ENCODE measurements at regions not wholly inside any gene's neighbourhood (a gene's known extent, or its start where the extent isn't known, plus 50 kb on each side); places are given as distances from the start of the nearest gene placed in this dataset.

DNA sequence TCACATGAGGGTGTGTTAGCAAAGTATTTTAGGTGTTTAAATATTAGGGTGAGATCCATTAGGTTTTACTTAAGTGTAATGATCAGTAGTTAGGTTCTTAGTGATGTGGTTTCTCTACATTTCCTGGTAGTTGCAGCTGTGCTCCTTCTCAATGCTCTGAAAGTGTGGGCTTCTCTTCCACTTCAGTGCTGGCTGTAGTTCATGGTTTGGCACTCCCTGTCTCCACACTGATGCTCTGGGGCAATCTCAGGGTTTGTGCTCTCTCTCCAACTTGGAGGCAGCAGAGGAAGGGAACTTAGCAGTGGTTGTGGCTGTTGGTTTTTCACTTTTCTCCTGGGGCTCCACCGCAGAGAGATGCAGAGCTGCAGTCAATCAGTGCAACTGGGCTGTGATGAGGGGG is 507.5 kb downstream of the TMEM232 start:
- Mint-ChIP-seq H3K9me3 (peaks cover 61% of the 10 kb centered on the region), H3K27me3 (no peaks in the 10 kb centered on the region), H3K4me3 (no peak overlapping the region), H3K4me1 (no peaks in the 10 kb centered on the region), H3K27ac (no peak overlapping the region), H3K36me3 (peaks cover 24% of the 10 kb centered on the region)

DNA sequence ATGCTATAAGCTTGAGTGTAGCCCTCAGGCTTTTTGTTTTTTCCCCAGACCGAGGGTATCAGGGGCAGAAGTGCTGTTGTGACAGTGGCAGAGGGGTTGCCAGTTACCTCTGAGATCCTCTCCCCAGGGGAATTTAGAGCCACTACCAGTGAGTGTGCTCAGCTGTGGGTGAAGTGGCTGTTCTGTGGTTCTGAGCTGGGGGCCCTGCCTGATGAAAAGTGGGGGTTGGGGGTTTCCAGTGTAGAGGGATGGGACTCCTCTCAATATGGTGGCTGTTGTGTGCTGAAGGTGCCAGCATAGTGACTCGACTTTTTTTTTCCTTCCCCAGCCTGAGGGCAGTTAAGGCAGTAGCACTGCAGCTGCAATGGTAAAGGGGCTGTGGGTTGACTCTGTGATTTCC is 506.7 kb downstream of the TMEM232 start:
- Mint-ChIP-seq H3K27ac (no peak overlapping the region), H3K27me3 (no peaks in the 10 kb centered on the region), H3K4me3 (no peak overlapping the region), H3K9me3 (peaks cover 54% of the 10 kb centered on the region), H3K4me1 (no peaks in the 10 kb centered on the region), H3K36me3 (peaks cover 24% of the 10 kb centered on the region)

DNA sequence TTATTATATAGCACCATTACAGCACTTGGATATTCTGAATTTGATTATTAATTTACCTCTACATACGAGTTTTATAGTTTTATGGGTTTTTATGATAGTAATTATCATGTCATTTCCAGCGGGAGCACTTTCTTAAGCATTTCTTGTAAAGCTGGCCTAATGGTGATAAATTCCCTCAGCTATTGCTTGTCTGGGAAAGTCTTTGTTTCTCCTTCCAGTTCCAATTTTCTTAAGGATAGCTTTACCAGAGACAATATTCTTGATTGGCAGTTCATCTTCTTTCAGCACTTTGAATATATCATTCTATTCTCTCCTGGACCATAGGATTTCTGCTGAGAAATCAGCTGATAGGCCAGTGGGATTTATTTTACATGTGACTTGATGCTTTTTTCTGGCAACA is 505.4 kb downstream of the TMEM232 start:
- Mint-ChIP-seq H3K9me3 (peaks cover 54% of the 10 kb centered on the region), H3K27ac (no peak overlapping the region), H3K36me3 (peaks cover 24% of the 10 kb centered on the region), H3K4me1 (no peaks in the 10 kb centered on the region), H3K4me3 (no peak overlapping the region), H3K27me3 (no peaks in the 10 kb centered on the region)

DNA sequence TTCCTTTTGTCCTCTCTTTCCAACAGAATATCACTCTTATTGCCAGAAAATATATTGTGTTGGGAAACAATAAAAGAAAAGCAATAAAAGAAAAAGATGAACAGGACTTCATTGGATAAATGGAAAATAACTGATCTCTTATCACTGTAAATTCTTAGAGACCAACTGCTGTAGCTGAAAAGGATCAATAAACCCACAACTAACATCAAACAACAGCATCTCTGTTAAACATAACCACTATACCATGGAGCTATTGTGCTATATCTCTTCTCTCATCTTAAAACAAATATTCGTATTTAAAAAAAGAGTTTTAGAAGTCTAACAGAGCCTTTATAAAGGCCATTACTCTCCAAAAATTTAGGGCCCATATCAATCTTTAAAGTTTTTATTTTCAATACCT is 502.4 kb downstream of the TMEM232 start:
- Mint-ChIP-seq H3K27ac (no peak overlapping the region), H3K4me3 (no peak overlapping the region), H3K36me3 (peaks cover 15% of the 10 kb centered on the region), H3K9me3 (peaks cover 40% of the 10 kb centered on the region), H3K4me1 (no peaks in the 10 kb centered on the region), H3K27me3 (no peaks in the 10 kb centered on the region)

DNA sequence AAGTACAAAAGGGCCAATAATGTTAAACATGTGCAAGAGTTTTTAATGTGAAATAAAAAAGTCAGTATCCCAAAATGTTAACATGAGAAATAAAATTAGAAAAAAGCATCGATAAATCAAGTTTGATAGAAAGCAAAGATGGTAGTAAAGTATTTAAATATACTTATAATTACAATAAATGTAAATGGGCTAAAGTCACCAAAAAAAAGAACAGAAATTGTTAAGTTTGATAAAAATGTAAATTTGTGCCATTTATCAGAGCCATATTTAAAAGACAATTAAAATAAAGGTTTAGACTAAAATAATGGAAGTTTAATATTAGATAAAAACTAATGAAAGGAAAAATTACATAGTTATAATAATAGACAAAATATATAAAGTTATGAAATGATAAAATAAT is 500.5 kb downstream of the TMEM232 start:
- H3K27me3 Mint-ChIP-seq, result no peaks in the 10 kb centered on the region
- H3K4me1 Mint-ChIP-seq, result no peaks in the 10 kb centered on the region
- no peak overlapping the region for H3K27ac Mint-ChIP-seq
- peaks cover 40% of the 10 kb centered on the region for H3K9me3 Mint-ChIP-seq
- peaks cover 8% of the 10 kb centered on the region for H3K36me3 Mint-ChIP-seq
- no peak overlapping the region for H3K4me3 Mint-ChIP-seq

DNA sequence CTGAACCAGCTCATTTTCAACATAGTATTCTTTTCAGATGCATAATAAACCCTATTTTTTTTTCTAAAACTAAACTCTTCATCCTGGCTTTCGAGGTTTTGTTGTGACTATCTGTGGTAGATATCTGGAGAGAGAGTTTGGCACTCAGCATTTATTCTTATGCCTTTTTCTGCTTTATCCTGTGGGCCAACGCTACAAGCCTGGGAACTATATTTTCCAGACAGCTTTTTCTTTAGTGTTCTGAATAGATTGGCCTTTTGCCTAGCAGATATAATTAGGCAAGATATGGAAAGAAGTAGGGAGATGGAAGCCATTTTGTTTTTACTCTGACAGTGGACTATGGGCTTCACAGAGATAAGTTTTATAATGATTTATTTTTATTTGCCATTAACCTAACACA is 486.7 kb downstream of the TMEM232 start:
- no peaks in the 10 kb centered on the region for H3K27me3 Mint-ChIP-seq
- H3K27ac Mint-ChIP-seq, result no peak overlapping the region
- no peaks in the 10 kb centered on the region for H3K9me3 Mint-ChIP-seq
- H3K4me3 Mint-ChIP-seq, result no peak overlapping the region
- no peaks in the 10 kb centered on the region for H3K4me1 Mint-ChIP-seq
- peaks cover 2% of the 10 kb centered on the region for H3K36me3 Mint-ChIP-seq

DNA sequence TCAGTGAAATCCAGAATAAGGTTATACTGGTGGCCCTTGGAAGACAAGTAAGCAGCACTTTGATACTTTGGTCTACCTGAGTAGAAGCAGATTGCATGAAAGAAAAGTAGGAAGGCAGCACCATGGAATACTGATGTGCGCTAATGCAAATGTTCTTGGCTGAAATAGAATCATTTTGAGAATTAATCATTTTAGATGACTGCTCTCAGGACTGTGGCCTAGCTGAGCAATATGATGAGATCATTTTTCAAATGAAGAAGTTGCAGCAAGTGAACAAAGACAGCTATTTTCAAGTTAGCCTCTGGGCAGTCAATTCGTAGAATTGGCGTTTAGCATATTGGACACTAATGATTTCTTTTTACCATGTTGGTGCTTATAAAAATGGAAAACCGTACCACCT is 483.5 kb downstream of the TMEM232 start:
- H3K4me3 Mint-ChIP-seq, result no peak overlapping the region
- no peaks in the 10 kb centered on the region for H3K9me3 Mint-ChIP-seq
- H3K4me1 Mint-ChIP-seq, result no peaks in the 10 kb centered on the region
- H3K36me3 Mint-ChIP-seq, result peaks cover 2% of the 10 kb centered on the region
- H3K27ac Mint-ChIP-seq, result no peak overlapping the region
- no peaks in the 10 kb centered on the region for H3K27me3 Mint-ChIP-seq

DNA sequence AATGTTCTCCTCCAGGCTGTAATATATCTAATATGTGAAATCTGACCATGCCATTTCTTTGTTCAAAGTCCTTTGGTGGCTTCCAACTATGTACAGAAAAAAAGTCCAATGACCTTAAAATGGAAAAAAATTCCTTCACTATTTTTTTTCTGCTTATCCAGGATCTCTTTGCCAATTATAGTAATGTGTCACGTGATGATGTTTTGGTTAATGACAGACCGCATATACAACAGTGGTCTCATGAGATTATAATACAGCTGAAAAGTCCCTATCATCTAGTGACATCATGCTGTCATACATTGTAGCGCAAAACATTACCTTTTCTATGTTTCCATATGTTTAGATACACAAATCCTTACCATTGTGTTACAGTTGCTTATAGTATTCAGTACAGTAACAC is 477.6 kb downstream of the TMEM232 start:
- Mint-ChIP-seq H3K9me3 (no peaks in the 10 kb centered on the region), H3K27me3 (no peaks in the 10 kb centered on the region), H3K4me1 (no peaks in the 10 kb centered on the region), H3K4me3 (no peak overlapping the region), H3K27ac (no peak overlapping the region), H3K36me3 (no peaks in the 10 kb centered on the region)

DNA sequence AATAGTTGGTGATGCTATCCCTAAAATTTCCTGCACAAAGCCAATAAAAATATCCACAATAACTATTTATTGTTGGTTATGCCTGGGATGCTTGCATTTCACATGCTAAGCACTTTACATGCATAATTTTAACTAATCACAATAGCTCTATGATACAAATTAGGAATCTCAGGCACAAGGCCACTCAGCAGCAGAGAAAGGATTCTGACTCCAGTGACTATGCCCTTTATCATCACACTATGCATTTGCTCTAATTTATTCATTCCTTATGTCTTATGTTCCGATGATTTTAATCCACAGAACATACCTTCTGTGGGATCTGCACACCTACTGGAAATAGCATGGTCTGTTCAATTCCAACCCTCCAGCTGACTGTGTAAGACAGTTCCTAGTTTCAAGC is 476.1 kb downstream of the TMEM232 start:
- no peaks in the 10 kb centered on the region for H3K4me1 Mint-ChIP-seq
- no peaks in the 10 kb centered on the region for H3K9me3 Mint-ChIP-seq
- no peaks in the 10 kb centered on the region for H3K27me3 Mint-ChIP-seq
- H3K4me3 Mint-ChIP-seq, result no peak overlapping the region
- H3K27ac Mint-ChIP-seq, result no peak overlapping the region
- H3K36me3 Mint-ChIP-seq, result no peaks in the 10 kb centered on the region

DNA sequence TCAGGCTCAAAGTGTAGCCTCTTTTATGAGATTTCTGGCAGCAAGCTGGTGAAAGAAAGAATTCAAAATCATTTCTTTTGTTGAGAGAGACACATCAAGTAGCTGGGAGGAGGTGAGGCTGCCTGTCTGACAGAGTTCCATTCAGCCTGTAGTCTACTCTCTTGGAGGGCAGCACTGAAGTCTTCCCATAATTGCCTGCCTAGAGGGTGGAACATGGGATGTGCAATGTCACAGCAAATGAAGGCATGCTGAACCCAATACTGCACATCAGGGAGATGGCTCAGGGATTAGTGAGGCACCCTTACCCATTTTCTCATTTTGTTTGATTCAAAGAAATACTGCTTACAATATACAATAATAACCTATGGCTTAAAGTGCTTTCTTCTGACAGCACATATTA is 475.7 kb downstream of the TMEM232 start:
- no peak overlapping the region for H3K27ac Mint-ChIP-seq
- H3K4me1 Mint-ChIP-seq, result no peaks in the 10 kb centered on the region
- no peaks in the 10 kb centered on the region for H3K9me3 Mint-ChIP-seq
- H3K36me3 Mint-ChIP-seq, result no peaks in the 10 kb centered on the region
- H3K4me3 Mint-ChIP-seq, result no peak overlapping the region
- H3K27me3 Mint-ChIP-seq, result no peaks in the 10 kb centered on the region

DNA sequence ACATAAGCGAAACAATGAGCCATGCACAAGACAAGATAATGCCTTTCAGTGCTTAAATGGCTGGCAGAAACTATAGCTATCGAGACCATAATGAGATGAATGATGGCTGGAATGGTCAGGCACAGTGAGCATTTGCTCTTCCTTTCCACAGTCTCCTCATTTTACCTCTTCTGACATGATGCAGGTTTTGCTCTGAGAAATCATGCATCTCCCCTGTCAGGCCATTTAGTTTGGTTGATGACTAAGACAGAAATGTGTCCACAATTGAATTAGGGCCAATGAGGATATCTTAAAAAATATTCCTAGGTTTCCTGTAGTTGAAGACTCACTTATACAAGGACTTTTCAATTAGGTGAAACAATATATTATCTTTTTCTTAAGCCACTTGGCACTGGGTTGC is 475.1 kb downstream of the TMEM232 start:
- H3K36me3 Mint-ChIP-seq, result no peaks in the 10 kb centered on the region
- no peaks in the 10 kb centered on the region for H3K9me3 Mint-ChIP-seq
- H3K27ac Mint-ChIP-seq, result no peak overlapping the region
- no peaks in the 10 kb centered on the region for H3K27me3 Mint-ChIP-seq
- H3K4me1 Mint-ChIP-seq, result no peaks in the 10 kb centered on the region
- H3K4me3 Mint-ChIP-seq, result no peak overlapping the region

DNA sequence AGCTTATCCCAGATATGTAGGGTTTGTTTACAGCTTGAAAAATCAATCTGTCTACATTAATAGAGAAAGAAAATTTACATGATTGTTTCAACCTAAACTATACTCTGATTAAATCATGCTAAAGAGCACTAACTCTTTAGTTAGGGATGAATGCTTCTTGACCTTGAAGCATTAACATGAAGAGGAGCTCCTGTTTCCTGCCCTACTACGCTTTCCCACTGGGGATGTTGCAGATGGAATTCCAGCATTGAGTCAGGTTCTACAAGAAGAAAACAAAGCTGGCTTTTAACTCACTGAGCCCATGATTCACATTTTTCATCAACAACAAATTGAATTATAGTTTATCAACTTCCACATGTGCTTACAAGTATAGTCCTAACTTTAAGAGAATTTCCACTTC is 471.3 kb downstream of the TMEM232 start:
- Mint-ChIP-seq H3K27me3 (no peaks in the 10 kb centered on the region), H3K36me3 (no peaks in the 10 kb centered on the region), H3K4me1 (no peaks in the 10 kb centered on the region), H3K4me3 (no peak overlapping the region), H3K9me3 (no peaks in the 10 kb centered on the region), H3K27ac (no peak overlapping the region)

DNA sequence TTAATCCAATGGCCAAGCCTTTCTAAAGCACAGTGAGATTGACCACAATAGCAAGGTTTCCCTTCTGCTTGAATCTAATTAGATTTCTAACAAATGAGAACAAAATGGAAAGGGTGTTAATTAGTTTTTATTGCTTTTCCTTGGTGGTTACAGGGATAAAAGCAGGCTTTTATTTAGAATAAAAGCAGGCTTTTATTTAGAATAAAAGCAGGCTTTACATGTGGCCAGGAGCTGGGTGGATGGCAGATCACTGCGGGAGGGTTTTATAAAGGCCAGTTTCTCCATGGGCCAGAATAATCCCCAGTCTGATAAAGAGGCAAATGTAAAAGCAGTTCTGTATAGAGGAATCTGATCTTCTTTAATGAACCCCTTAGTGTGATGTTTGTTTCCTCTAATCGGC is 470.2 kb downstream of the TMEM232 start:
- Mint-ChIP-seq H3K27ac (no peak overlapping the region), H3K4me3 (no peak overlapping the region), H3K4me1 (no peaks in the 10 kb centered on the region), H3K9me3 (no peaks in the 10 kb centered on the region), H3K27me3 (no peaks in the 10 kb centered on the region), H3K36me3 (no peaks in the 10 kb centered on the region)

DNA sequence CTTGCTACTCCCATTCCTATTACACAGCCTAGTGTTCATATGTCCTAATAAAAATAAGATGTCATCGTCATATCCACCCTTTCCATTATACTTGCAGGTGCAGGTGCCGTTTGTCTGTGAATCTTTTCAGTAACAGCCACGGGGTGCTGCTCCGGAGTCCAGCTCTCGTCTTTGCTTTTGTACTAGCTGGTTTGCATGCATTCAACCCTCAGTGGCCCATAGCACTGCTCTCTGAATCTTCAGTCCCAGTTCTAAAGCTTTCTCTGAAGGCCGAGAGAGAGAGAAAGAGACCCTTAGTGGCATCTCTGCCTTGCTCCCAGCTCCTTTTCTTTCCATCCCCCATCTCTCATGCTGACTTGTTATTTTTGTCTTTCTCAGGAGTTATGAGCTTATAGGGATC is 468.5 kb downstream of the TMEM232 start:
- no peaks in the 10 kb centered on the region for H3K36me3 Mint-ChIP-seq
- no peaks in the 10 kb centered on the region for H3K4me1 Mint-ChIP-seq
- no peak overlapping the region for H3K27ac Mint-ChIP-seq
- no peaks in the 10 kb centered on the region for H3K27me3 Mint-ChIP-seq
- H3K4me3 Mint-ChIP-seq, result no peak overlapping the region
- H3K9me3 Mint-ChIP-seq, result no peaks in the 10 kb centered on the region

DNA sequence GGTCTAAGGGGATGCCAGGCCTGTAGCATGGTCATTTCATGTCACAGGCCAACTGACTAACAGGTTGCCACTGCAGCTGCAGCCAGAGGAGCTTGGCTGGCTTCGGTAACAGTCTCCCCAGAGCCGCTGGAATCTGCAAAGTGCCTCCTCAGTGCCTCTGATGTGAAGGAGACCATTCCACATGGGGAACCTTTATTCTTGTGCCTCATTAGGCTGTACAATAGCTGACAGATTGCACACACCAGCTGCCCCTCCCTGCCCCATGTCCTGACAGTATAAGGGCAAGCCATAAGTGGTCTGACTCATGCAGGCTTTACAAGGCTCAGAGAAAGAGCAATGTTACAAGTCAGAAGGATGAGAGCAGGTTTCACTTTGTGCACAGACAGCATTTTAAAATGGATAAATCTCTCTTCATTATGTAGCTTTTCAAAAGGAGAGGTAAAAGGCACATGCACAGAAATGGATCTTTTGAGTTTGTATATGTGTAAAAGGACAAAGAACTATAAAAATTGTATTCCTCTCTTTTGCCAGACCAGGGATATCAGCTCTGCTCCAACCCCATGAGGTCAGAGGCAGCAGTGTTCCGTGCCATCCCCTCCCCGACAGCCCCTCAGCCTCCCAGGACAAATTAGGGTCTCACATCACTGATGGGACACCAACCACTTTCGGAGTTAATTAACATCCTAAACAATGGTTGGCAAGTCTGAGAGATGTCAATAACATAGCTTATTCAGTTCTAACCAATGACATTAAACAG is 467.8 kb downstream of the TMEM232 start:
- H3K27ac Mint-ChIP-seq, result no peak overlapping the region
- no peaks in the 10 kb centered on the region for H3K27me3 Mint-ChIP-seq
- H3K9me3 Mint-ChIP-seq, result no peaks in the 10 kb centered on the region
- H3K4me3 Mint-ChIP-seq, result no peak overlapping the region
- no peaks in the 10 kb centered on the region for H3K36me3 Mint-ChIP-seq
- H3K4me1 Mint-ChIP-seq, result no peaks in the 10 kb centered on the region

DNA sequence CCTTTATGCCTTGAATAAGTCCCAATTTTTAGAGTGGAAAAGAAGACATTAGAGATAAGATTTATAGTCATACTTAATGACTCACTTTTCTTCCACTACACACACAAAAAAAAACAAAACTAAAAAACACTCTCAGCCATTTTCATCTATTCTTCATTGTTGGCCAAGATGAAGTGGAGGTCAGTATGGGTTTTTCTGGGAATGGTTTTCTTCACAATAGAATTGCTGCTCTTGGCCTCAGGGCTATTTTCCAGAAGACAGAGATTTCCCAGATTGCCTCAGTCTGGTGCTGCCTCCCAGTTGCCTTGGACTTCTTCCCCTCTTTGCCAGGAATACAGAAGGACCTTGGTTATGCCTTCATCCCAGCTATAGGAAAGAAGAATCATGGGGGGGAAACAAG is 463.7 kb downstream of the TMEM232 start:
- no peaks in the 10 kb centered on the region for H3K9me3 Mint-ChIP-seq
- no peak overlapping the region for H3K4me3 Mint-ChIP-seq
- no peaks in the 10 kb centered on the region for H3K36me3 Mint-ChIP-seq
- H3K4me1 Mint-ChIP-seq, result no peaks in the 10 kb centered on the region
- H3K27me3 Mint-ChIP-seq, result no peaks in the 10 kb centered on the region
- H3K27ac Mint-ChIP-seq, result no peak overlapping the region

DNA sequence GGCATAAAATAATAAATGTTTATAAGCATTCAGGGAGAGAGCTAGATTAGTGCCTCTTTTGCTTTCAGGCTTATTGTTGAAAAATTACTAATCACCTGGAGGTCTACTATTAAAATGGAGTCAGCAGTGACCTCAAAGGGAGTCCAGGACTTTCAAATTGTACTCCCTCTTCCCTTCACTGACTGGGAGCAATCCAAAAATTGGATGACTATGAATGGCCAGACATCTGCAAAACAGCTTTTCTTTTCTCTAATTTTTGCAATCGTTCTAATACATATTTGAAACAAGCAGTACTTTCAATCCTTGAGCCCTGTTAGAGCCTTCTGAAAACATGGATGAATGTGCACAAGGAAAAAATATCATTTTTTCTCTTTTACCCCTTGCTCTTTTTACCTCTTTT is 461.8 kb downstream of the TMEM232 start:
- Mint-ChIP-seq H3K9me3 (no peaks in the 10 kb centered on the region), H3K36me3 (no peaks in the 10 kb centered on the region), H3K27me3 (no peaks in the 10 kb centered on the region), H3K4me1 (peaks cover 4% of the 10 kb centered on the region), H3K4me3 (no peak overlapping the region), H3K27ac (no peak overlapping the region)

Measured in activated naive CD4-positive, alpha-beta T cell treated with anti-CD3 and anti-CD28 coated beads, Interleukin-2, amount 50 U/mL, for 24 hours (primary cell).